ENCODE measurements at regions not wholly inside any gene's neighbourhood (a gene's known extent, or its start where the extent isn't known, plus 50 kb on each side); places are given as distances from the start of the nearest gene placed in this dataset.
"Not testable (repeated sequence)": the region's sequence is repeated elsewhere in the genome, so short reads cannot be mapped to it uniquely, and the experiment has no call there.

DNA sequence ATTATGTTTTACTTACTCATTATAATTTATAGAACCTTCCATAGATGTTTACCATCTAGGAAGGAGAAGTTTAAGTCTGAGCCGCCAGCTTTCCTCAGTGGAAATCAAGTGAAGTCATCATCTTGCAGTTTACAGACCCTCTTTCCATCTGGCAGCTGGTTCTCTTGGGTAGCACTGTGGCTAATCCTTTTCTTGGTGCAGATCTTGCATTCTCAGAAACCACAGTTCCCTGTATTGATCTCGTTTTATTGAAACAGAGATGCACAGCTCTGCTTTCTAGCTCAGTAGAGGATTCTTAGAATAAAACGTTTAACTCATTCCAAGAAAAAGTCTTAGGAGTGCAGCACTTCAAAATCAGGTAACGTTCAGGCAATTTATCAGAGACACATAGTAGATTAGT, 1154.7 kb downstream of the FOXD4L5 start:
- H3K79me2 ChIP-seq (ENCODE audit: insufficient read depth); DNase-seq; H4K20me1 ChIP-seq (ENCODE audit: insufficient read depth); POLR2A ChIA-PET; H3K36me3 ChIP-seq (replicated peaks in 1 of 2; ENCODE audit: control insufficient read depth in 1 of 2, insufficient read depth in 2 of 2, low read length in 1 of 2); CTCF ChIA-PET; H3K4me2 ChIP-seq; H3K4me1 ChIP-seq (ENCODE audit: control insufficient read depth in 1 of 2, insufficient read depth in 2 of 2, low read depth in 1 of 2, low read length in 1 of 2); H3K9me3 ChIP-seq; H3F3A ChIP-seq (replicated peaks; ENCODE audit: insufficient read depth); H2AFZ ChIP-seq (ENCODE audit: low read depth); H3K27ac ChIP-seq (ENCODE audit: low read depth in 2 of 2, low read length in 1 of 2); H3K4me3 ChIP-seq (ENCODE audit: low read depth in 2 of 2, low read length in 1 of 2); H3K9ac ChIP-seq; H3K9me2 ChIP-seq; H3K27me3 ChIP-seq (ENCODE audit: insufficient read depth): not testable (repeated sequence)
- WGBS (ENCODE audit: low lambda C conversion rate): 67% methylated on average over 4 of the region's 4 CpGs

DNA sequence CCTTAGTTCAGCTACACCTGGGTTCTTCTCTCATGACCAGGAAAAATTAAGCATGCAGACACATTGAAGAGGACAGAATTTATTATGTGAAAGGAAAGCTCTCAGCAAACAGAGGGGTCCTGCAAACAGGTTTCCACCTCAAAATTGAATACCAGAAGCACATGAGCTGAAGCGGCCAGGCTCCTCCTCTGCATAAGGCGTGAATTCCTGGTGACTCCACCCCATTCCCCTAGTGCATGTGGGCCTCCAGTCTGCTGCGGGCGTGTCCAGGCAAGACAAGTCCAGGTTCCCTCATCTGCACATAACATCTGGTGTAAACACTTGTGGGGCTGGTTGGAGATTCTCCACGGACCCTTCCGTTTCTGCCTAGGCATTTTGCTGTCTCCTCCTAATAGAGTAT, 1156.4 kb downstream of the FOXD4L5 start:
- Histone ChIP-seq H3K27me3 (ENCODE audit: insufficient read depth) (no peaks in the 10 kb centered on the region), H3K79me2 (ENCODE audit: insufficient read depth) (no peaks in the 10 kb centered on the region), H3K4me1 (ENCODE audit: control insufficient read depth in 1 of 2, insufficient read depth in 2 of 2, low read depth in 1 of 2, low read length in 1 of 2) (no peaks in the 10 kb centered on the region), H3K4me2 (no peak overlapping the region), H3F3A (replicated peaks; ENCODE audit: insufficient read depth) (no peaks in the 10 kb centered on the region), H4K20me1 (ENCODE audit: insufficient read depth) (no peaks in the 10 kb centered on the region), H2AFZ (ENCODE audit: low read depth) (no peak overlapping the region), H3K9ac (no peak overlapping the region), H3K36me3 (replicated peaks in 1 of 2; ENCODE audit: control insufficient read depth in 1 of 2, insufficient read depth in 2 of 2, low read length in 1 of 2) (no peaks in the 10 kb centered on the region), H3K4me3 (ENCODE audit: low read depth in 2 of 2, low read length in 1 of 2) (no peak overlapping the region), H3K9me2 (no peaks in the 10 kb centered on the region), H3K9me3 (no peaks in the 10 kb centered on the region), H3K27ac (ENCODE audit: low read depth in 2 of 2, low read length in 1 of 2) (no peak overlapping the region)
- WGBS (ENCODE audit: low lambda C conversion rate): 68% methylated on average over 3 of the region's 6 CpGs
- POLR2A ChIA-PET: no interaction called here
- CTCF ChIA-PET: no interaction called here
- no peak for DNase-seq
- TF ChIP-seq TEAD4 (IDR thresholded peaks at IDR 0.05; ENCODE audit: borderline replicate concordance, insufficient read depth) (no peak), EP300 (IDR thresholded peaks at IDR 0.05; ENCODE audit: borderline replicate concordance in 1 of 2, low read depth in 1 of 2, low read length in 1 of 2) (no peak), RAD21 (IDR thresholded peaks at IDR 0.05; ENCODE audit: low read length) (no peak), ELF1 (IDR thresholded peaks at IDR 0.05) (no peak), FOXJ3 (CRISPR knock-in tag; IDR thresholded peaks at IDR 0.05) (no peak), RFX5 (IDR thresholded peaks at IDR 0.05; ENCODE audit: low read length) (no peak), SIN3A (IDR thresholded peaks at IDR 0.05; ENCODE audit: borderline replicate concordance, low read depth, low read length) (no peak), GATA2 (CRISPR knock-in tag; IDR thresholded peaks at IDR 0.05) (no peak), MXI1 (IDR thresholded peaks at IDR 0.05; ENCODE audit: low read depth, low read length) (no peak), TCF12 (IDR thresholded peaks at IDR 0.05) (no peak), SMC3 (IDR thresholded peaks at IDR 0.05; ENCODE audit: low read depth, low read length) (no peak), NRF1 (IDR thresholded peaks at IDR 0.05; ENCODE audit: low read depth, low read length) (no peak), POLR2AphosphoS5 (IDR thresholded peaks at IDR 0.05; ENCODE audit: low read depth, low read length) (no peak), FOSL2 (IDR thresholded peaks at IDR 0.05; ENCODE audit: borderline replicate concordance, low read depth) (no peak)
- TF ChIP-seq, protein P1, sequence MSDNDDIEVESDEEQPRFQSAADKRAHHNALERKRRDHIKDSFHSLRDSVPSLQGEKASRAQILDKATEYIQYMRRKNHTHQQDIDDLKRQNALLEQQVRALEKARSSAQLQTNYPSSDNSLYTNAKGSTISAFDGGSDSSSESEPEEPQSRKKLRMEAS (IDR thresholded peaks at IDR 0.05; ENCODE audit: low read depth): no peak
- TF ChIP-seq, protein P2, sequence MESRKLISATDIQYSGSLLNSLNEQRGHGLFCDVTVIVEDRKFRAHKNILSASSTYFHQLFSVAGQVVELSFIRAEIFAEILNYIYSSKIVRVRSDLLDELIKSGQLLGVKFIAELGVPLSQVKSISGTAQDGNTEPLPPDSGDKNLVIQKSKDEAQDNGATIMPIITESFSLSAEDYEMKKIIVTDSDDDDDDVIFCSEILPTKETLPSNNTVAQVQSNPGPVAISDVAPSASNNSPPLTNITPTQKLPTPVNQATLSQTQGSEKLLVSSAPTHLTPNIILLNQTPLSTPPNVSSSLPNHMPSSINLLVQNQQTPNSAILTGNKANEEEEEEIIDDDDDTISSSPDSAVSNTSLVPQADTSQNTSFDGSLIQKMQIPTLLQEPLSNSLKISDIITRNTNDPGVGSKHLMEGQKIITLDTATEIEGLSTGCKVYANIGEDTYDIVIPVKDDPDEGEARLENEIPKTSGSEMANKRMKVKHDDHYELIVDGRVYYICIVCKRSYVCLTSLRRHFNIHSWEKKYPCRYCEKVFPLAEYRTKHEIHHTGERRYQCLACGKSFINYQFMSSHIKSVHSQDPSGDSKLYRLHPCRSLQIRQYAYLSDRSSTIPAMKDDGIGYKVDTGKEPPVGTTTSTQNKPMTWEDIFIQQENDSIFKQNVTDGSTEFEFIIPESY (IDR thresholded peaks at IDR 0.05; ENCODE audit: borderline replicate concordance, low read depth): no peak
- TF ChIP-seq, protein P3, sequence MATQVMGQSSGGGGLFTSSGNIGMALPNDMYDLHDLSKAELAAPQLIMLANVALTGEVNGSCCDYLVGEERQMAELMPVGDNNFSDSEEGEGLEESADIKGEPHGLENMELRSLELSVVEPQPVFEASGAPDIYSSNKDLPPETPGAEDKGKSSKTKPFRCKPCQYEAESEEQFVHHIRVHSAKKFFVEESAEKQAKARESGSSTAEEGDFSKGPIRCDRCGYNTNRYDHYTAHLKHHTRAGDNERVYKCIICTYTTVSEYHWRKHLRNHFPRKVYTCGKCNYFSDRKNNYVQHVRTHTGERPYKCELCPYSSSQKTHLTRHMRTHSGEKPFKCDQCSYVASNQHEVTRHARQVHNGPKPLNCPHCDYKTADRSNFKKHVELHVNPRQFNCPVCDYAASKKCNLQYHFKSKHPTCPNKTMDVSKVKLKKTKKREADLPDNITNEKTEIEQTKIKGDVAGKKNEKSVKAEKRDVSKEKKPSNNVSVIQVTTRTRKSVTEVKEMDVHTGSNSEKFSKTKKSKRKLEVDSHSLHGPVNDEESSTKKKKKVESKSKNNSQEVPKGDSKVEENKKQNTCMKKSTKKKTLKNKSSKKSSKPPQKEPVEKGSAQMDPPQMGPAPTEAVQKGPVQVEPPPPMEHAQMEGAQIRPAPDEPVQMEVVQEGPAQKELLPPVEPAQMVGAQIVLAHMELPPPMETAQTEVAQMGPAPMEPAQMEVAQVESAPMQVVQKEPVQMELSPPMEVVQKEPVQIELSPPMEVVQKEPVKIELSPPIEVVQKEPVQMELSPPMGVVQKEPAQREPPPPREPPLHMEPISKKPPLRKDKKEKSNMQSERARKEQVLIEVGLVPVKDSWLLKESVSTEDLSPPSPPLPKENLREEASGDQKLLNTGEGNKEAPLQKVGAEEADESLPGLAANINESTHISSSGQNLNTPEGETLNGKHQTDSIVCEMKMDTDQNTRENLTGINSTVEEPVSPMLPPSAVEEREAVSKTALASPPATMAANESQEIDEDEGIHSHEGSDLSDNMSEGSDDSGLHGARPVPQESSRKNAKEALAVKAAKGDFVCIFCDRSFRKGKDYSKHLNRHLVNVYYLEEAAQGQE (IDR thresholded peaks at IDR 0.05; ENCODE audit: low read depth, low read length): no peak
- TF ChIP-seq, protein P4, sequence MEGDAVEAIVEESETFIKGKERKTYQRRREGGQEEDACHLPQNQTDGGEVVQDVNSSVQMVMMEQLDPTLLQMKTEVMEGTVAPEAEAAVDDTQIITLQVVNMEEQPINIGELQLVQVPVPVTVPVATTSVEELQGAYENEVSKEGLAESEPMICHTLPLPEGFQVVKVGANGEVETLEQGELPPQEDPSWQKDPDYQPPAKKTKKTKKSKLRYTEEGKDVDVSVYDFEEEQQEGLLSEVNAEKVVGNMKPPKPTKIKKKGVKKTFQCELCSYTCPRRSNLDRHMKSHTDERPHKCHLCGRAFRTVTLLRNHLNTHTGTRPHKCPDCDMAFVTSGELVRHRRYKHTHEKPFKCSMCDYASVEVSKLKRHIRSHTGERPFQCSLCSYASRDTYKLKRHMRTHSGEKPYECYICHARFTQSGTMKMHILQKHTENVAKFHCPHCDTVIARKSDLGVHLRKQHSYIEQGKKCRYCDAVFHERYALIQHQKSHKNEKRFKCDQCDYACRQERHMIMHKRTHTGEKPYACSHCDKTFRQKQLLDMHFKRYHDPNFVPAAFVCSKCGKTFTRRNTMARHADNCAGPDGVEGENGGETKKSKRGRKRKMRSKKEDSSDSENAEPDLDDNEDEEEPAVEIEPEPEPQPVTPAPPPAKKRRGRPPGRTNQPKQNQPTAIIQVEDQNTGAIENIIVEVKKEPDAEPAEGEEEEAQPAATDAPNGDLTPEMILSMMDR (IDR thresholded peaks at IDR 0.05): no peak

DNA sequence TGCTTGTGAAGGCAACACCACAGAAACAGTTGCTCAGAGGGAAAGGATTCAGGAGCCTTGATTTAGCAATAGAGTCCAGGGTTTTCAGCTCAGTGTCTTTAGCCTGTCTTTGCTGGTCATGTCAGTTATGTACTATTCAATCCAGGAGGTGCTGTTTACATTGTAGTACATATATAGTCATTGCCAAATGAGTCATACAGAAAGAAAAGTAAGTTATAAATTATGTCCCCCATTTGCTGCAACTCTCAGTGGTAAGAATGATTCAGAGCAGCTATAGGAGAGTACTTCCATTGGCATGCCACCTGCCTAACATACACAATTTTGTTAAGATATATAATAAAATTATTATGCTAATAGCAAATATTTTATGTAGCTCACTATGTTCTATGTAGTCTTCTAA, 1163.4 kb downstream of the FOXD4L5 start:
- CTCF ChIA-PET; DNase-seq; H3K9me2 ChIP-seq; H2AFZ ChIP-seq (ENCODE audit: low read depth); H4K20me1 ChIP-seq (ENCODE audit: insufficient read depth); H3K79me2 ChIP-seq (ENCODE audit: insufficient read depth); H3K36me3 ChIP-seq (replicated peaks in 1 of 2; ENCODE audit: control insufficient read depth in 1 of 2, insufficient read depth in 2 of 2, low read length in 1 of 2); H3F3A ChIP-seq (replicated peaks; ENCODE audit: insufficient read depth); H3K4me2 ChIP-seq; H3K4me1 ChIP-seq (ENCODE audit: control insufficient read depth in 1 of 2, insufficient read depth in 2 of 2, low read depth in 1 of 2, low read length in 1 of 2); H3K27me3 ChIP-seq (ENCODE audit: insufficient read depth); H3K9me3 ChIP-seq; H3K9ac ChIP-seq; H3K4me3 ChIP-seq (ENCODE audit: low read depth in 2 of 2, low read length in 1 of 2); H3K27ac ChIP-seq (ENCODE audit: low read depth in 2 of 2, low read length in 1 of 2); POLR2A ChIA-PET: not testable (repeated sequence)

Measured in SK-N-SH (cell line).